Cerebellar cortex (tissue), 1 donor: ENCODE measurements at regions not wholly inside any gene's neighbourhood (a gene's known extent, or its start where the extent isn't known, plus 50 kb on each side); places are given as distances from the start of the nearest gene placed in this dataset.

Experiments used
- DNase-seq: peaks from one replicate; pipeline ENCODE4 v3.0.0-alpha.2; 2015; ENCODE audit warnings: low spot score

GRCh38 chr6:88238065-88238464 lies 71.9 kb upstream of the CNR1 start:
- peak; percentile 22 for DNase-seq

GRCh38 chr6:88236612-88237360 lies 70.6 kb upstream of the CNR1 start:
- DNase-seq = no peak

GRCh38 chr6:88232753-88233152 lies 66.6 kb upstream of the CNR1 start:
- no peak for DNase-seq

- DNase-seq = no peak
These were observed 57.2 kb upstream of the CNR1 start for GRCh38 chr6:88223298-88223697.

GRCh38 chr6:88220493-88220892 lies 54.3 kb upstream of the CNR1 start:
- DNase-seq = no peak

- DNase-seq = no peak
These were observed 50.0 kb upstream of the CNR1 start for GRCh38 chr6:88216182-88216581.
